Upper lobe of left lung (tissue), 4 donors: ENCODE measurements at regions not wholly inside any gene's neighbourhood (a gene's known extent, or its start where the extent isn't known, plus 50 kb on each side); places are given as distances from the start of the nearest gene placed in this dataset.

ENCODE experiments used
- CTCF ChIP-seq, 6 experiments: fragments of 450-650 bp in 4 of 6; fragments of 200-600 bp in 2 of 6; sonication (generic) in 2 of 6; IDR thresholded peaks; one replicate each; pipeline ENCODE4 v1.5.1; 2016 to 2019; ENCODE audit warnings: antibody characterized with exemption in 6 of 6
- POLR2A ChIP-seq, 4 donors: fragments of 450-650 bp; IDR thresholded peaks; one replicate each; pipeline ENCODE4 v1.5.1; 2016 to 2017; ENCODE audit warnings: antibody characterized with exemption in 4 of 4, mild to moderate bottlenecking in 2 of 4

GRCh38 chr4:85280963-85281362, 194.0 kb upstream of the ARHGAP24 start:
- no peak for TF ChIP-seq POLR2A (IDR thresholded peaks at IDR 0.05)
- TF ChIP-seq CTCF (IDR thresholded peaks at IDR 0.05): no peak
